Vagina (tissue), 2 donors: ENCODE measurements at regions not wholly inside any gene's neighbourhood (a gene's known extent, or its start where the extent isn't known, plus 50 kb on each side); places are given as distances from the start of the nearest gene placed in this dataset.

Source experiments
- CTCF ChIP-seq, 3 experiments: fragments of 450-650 bp in 2 of 3; fragments of 200-600 bp in 1 of 3; sonication (generic) in 1 of 3; IDR thresholded peaks; one replicate each; pipeline ENCODE4 v1.5.1; 2017 to 2019; ENCODE audit warnings: antibody characterized with exemption in 3 of 3, mild to moderate bottlenecking in 2 of 3, moderate library complexity in 2 of 3
- POLR2A ChIP-seq, 2 donors: fragments of 450-650 bp; IDR thresholded peaks; one replicate each; pipeline ENCODE4 v1.6.1; 2017; ENCODE audit warnings: antibody characterized with exemption in 2 of 2, mild to moderate bottlenecking in 2 of 2, moderate library complexity in 2 of 2

- TF ChIP-seq CTCF (IDR thresholded peaks at IDR 0.05), result no peak
- no peak for TF ChIP-seq POLR2A (IDR thresholded peaks at IDR 0.05)
Measured at GRCh38 chr5:72688916-72689315, 127.5 kb upstream of the TNPO1 start.
